SU-DHL-6 (cell line): ENCODE measurements at regions not wholly inside any gene's neighbourhood (a gene's known extent, or its start where the extent isn't known, plus 50 kb on each side); places are given as distances from the start of the nearest gene placed in this dataset.

Experiments used
- H2AFZ ChIP-seq: fragments of 200-600 bp; sonication (generic); 2 replicates; pipeline ENCODE4 v1.6.1; 2014; ENCODE audit warnings: low read depth, mild to moderate bottlenecking, moderate library complexity, mixed read lengths, antibody characterized with exemption, low read length; ENCODE audit not compliant: severe bottlenecking
- H3F3A ChIP-seq: fragments of 200-600 bp; shearing (Covaris generic); 2 replicates; pipeline ENCODE4 v1.6.0; 2016; ENCODE audit warnings: antibody characterized with exemption, mild to moderate bottlenecking; ENCODE audit not compliant: insufficient read depth
- H3K27ac ChIP-seq: fragments of 200-600 bp; sonication (generic); 2 replicates; pipeline ENCODE4 v1.5.1; 2016; ENCODE audit warnings: low read depth, mild to moderate bottlenecking, low read length, moderate library complexity, mixed read lengths
- H3K27me3 ChIP-seq: fragments of 200-600 bp; sonication (generic), shearing (Covaris generic); 2 replicates; pipeline ENCODE4 v1.6.0; 2014; ENCODE audit warnings: mild to moderate bottlenecking, low read length
- H3K36me3 ChIP-seq: fragments of 200-600 bp; sonication (generic); 2 replicates; pipeline ENCODE4 v1.6.1; 2014; ENCODE audit warnings: mild to moderate bottlenecking, low read length, mixed read lengths
- H3K4me2 ChIP-seq: fragments of 300-600, 200-600 bp; shearing (Covaris generic), sonication (generic); 2 replicates; pipeline ENCODE4 v1.6.0; 2014; ENCODE audit warnings: low read length, low read depth, mild to moderate bottlenecking; ENCODE audit not compliant: poor library complexity, severe bottlenecking
- H3K4me3 ChIP-seq: fragments of 200-600 bp; sonication (generic); 2 replicates; pipeline ENCODE4 v1.5.1; 2014; ENCODE audit warnings: antibody characterized with exemption, low read length, mild to moderate bottlenecking, mixed read lengths; ENCODE audit not compliant: insufficient read depth, poor library complexity, severe bottlenecking
- H3K79me2 ChIP-seq: fragments of 200-600 bp; sonication (generic); 2 replicates; pipeline ENCODE4 v1.6.1; 2014; ENCODE audit warnings: mild to moderate bottlenecking, low read length, moderate library complexity; ENCODE audit not compliant: insufficient read depth
- H3K9ac ChIP-seq: fragments of 200-600 bp; sonication (generic); 2 replicates; pipeline ENCODE4 v1.7.0; 2014; ENCODE audit warnings: mild to moderate bottlenecking, low read length
- H3K9me2 ChIP-seq: fragments of 200-600 bp; sonication (generic); replicated peaks from 2 replicates; pipeline ENCODE4 v1.6.1; 2014; ENCODE audit warnings: low read length; ENCODE audit not compliant: insufficient read depth
- H3K9me3 ChIP-seq: fragments of 200-600 bp; sonication (generic); 2 replicates; pipeline ENCODE4 v1.6.1; 2014; ENCODE audit warnings: low read length, mixed read lengths; ENCODE audit not compliant: insufficient read depth
- H4K20me1 ChIP-seq: fragments of 200-600 bp; sonication (generic); 2 replicates; pipeline ENCODE4 v1.6.1; 2014; ENCODE audit warnings: low read depth, mild to moderate bottlenecking, antibody characterized with exemption, low read length, moderate library complexity, mixed read lengths
- EZH2phosphoT487 ChIP-seq: fragments of 200-600 bp; sonication (generic), shearing (Covaris generic); conservative IDR thresholded peaks from 2 replicates; pipeline ENCODE4 v1.6.1; 2018; ENCODE audit warnings: mild to moderate bottlenecking, antibody characterized with exemption, low read length, moderate library complexity, mixed read lengths
- TF ChIP-seq, protein P1 (sequence below): fragments of 200-600 bp; sonication (generic); IDR thresholded peaks from one replicate; pipeline ENCODE4 v1.5.1; 2017; ENCODE audit warnings: antibody characterized with exemption, mild to moderate bottlenecking, low read length, moderate library complexity; ENCODE audit not compliant: insufficient read depth, poor library complexity, severe bottlenecking

DNA sequence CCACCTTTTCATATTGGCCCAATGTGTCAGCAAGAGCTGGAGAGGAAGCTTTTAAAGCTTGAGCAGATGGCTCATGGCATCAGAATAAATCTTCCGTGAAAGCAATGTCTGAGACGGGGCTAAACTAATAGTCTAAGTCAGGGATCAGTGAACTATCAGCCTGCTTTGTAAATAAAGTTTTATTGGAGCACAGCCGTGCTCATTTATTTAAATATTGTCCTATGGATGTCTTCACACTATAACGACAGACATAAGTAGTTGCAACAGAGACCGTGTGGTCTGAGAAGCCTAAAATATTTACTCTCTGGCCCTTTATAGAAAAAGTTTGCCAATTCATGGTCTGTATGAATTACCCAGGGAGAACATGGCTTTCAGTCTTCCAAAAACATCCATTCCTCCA is 85.6 kb upstream of the SLC44A1 start:
- no peaks in the 10 kb centered on the region for H3K36me3 ChIP-seq
- H3F3A ChIP-seq = no peaks in the 10 kb centered on the region
- no peak overlapping the region for H3K9ac ChIP-seq
- H3K27me3 ChIP-seq = no peaks in the 10 kb centered on the region
- H4K20me1 ChIP-seq = no peaks in the 10 kb centered on the region
- H2AFZ ChIP-seq = no peak overlapping the region
- H3K4me2 ChIP-seq = no peak overlapping the region
- H3K79me2 ChIP-seq = no peaks in the 10 kb centered on the region
- TF ChIP-seq EZH2phosphoT487 = no peak
- TF ChIP-seq, protein P1, sequence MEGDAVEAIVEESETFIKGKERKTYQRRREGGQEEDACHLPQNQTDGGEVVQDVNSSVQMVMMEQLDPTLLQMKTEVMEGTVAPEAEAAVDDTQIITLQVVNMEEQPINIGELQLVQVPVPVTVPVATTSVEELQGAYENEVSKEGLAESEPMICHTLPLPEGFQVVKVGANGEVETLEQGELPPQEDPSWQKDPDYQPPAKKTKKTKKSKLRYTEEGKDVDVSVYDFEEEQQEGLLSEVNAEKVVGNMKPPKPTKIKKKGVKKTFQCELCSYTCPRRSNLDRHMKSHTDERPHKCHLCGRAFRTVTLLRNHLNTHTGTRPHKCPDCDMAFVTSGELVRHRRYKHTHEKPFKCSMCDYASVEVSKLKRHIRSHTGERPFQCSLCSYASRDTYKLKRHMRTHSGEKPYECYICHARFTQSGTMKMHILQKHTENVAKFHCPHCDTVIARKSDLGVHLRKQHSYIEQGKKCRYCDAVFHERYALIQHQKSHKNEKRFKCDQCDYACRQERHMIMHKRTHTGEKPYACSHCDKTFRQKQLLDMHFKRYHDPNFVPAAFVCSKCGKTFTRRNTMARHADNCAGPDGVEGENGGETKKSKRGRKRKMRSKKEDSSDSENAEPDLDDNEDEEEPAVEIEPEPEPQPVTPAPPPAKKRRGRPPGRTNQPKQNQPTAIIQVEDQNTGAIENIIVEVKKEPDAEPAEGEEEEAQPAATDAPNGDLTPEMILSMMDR = no peak
- H3K9me3 ChIP-seq = no peaks in the 10 kb centered on the region
- no peaks in the 10 kb centered on the region for H3K9me2 ChIP-seq
- H3K4me3 ChIP-seq = no peak overlapping the region
- no peak overlapping the region for H3K27ac ChIP-seq

DNA sequence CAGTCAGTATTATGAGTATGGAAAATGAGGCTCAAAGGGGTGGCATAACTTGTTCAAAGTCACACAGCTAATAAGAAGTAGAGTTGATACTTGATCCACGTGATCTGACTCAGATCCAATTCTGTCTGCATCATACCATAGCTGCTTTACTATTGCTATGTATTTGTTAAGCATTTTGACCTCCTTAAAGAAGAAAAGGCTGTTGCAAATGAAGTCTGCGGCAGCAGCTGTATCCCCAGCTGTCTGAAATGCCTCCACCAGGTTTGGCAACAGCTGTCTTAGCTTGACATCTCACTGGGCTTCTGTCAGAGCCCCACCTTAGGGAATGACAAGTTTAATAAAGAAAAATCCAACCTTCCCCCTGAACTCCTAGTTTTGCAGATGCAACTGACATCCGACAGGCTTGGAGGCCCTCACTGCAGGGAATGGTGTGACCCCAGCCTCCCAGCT is 75.6 kb upstream of the SLC44A1 start:
- Histone ChIP-seq H3F3A (no peaks in the 10 kb centered on the region), H3K79me2 (no peaks in the 10 kb centered on the region), H4K20me1 (no peaks in the 10 kb centered on the region), H3K9me3 (no peaks in the 10 kb centered on the region), H3K36me3 (no peaks in the 10 kb centered on the region), H3K4me3 (no peak overlapping the region), H3K27me3 (no peaks in the 10 kb centered on the region), H2AFZ (no peak overlapping the region), H3K9ac (no peak overlapping the region), H3K27ac (no peak overlapping the region), H3K9me2 (no peaks in the 10 kb centered on the region), H3K4me2 (no peak overlapping the region)
- TF ChIP-seq EZH2phosphoT487 = no peak

DNA sequence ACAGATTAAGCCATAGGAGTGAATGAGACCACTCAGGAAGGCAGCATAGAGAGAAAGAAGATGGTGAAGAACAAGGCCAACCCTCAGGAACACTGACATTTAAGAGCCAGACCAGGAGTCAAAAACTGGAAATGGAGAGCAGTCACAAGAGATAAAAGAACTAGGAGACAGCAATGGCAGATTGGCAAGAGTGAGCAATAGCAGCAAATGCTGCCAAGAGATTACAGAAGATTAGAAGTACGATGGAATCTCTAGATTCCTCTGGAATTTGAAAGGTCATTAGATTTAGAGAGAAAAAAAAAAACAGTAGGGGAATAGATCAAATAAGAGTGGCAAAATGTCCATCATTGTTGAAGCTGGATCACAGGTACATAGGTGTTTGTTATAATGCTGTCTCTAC is 73.4 kb upstream of the SLC44A1 start:
- H3K79me2 ChIP-seq = no peaks in the 10 kb centered on the region
- H4K20me1 ChIP-seq = no peaks in the 10 kb centered on the region
- no peak overlapping the region for H3K27ac ChIP-seq
- no peak overlapping the region for H3K4me2 ChIP-seq
- no peak overlapping the region for H2AFZ ChIP-seq
- H3K4me3 ChIP-seq = no peak overlapping the region
- no peaks in the 10 kb centered on the region for H3K9me2 ChIP-seq
- no peaks in the 10 kb centered on the region for H3F3A ChIP-seq
- H3K27me3 ChIP-seq = no peaks in the 10 kb centered on the region
- TF ChIP-seq, protein P1 = no peak
- TF ChIP-seq EZH2phosphoT487 = no peak
- H3K36me3 ChIP-seq = no peaks in the 10 kb centered on the region
- no peak overlapping the region for H3K9ac ChIP-seq
- H3K9me3 ChIP-seq = no peaks in the 10 kb centered on the region

DNA sequence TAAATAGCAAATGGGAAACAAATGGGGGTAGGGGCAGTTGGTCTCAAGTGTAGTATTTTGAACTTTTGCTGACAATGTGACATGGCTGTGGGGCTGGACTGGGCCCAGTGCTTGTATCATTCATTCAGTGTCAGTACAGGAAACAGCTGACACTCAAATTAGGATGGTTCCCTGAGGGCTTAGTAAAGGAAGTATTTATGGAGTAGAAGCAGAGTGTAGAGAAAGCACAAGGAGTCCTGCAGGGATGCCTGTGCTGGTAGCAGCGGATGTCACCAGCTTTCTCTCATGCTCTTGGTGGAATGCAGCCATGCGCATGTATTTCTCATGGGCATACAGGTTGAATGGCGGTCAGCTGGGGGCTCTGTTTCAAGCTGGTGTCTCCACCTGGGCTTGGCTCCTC is 72.9 kb upstream of the SLC44A1 start:
- no peaks in the 10 kb centered on the region for H4K20me1 ChIP-seq
- no peak overlapping the region for H3K4me3 ChIP-seq
- no peaks in the 10 kb centered on the region for H3K79me2 ChIP-seq
- no peaks in the 10 kb centered on the region for H3K27me3 ChIP-seq
- H3K36me3 ChIP-seq = no peaks in the 10 kb centered on the region
- no peak overlapping the region for H3K9ac ChIP-seq
- TF ChIP-seq, protein P1 = no peak
- no peak overlapping the region for H2AFZ ChIP-seq
- no peaks in the 10 kb centered on the region for H3K9me3 ChIP-seq
- no peak overlapping the region for H3K4me2 ChIP-seq
- no peaks in the 10 kb centered on the region for H3K9me2 ChIP-seq
- no peak overlapping the region for H3K27ac ChIP-seq
- H3F3A ChIP-seq = no peaks in the 10 kb centered on the region
